ENCODE measurements at regions not wholly inside any gene's neighbourhood (a gene's known extent, or its start where the extent isn't known, plus 50 kb on each side); places are given as distances from the start of the nearest gene placed in this dataset.

GRCh38 chr1:199399996-199400724 is 627.4 kb upstream of the NR5A2 start:
- TF ChIP-seq SIN3A (IDR thresholded peaks at IDR 0.05; ENCODE audit: borderline replicate concordance, insufficient read depth, low read length) (no peak), FOXP2 (optimal IDR thresholded peaks at IDR 0.05; ENCODE audit: borderline replicate concordance, extremely low read depth, extremely low read length, insufficient read depth) (no peak), TAF1 (IDR thresholded peaks at IDR 0.05; ENCODE audit: borderline replicate concordance, insufficient read depth, low read length) (no peak), POLR2AphosphoS5 (IDR thresholded peaks at IDR 0.05; ENCODE audit: low read depth, low read length) (no peak), REST (IDR thresholded peaks at IDR 0.05; ENCODE audit: insufficient read depth in 1 of 2, low read depth in 2 of 2, low read length in 2 of 2) (no peak)

- no peak for TF ChIP-seq REST (IDR thresholded peaks at IDR 0.05; ENCODE audit: insufficient read depth in 1 of 2, low read depth in 2 of 2, low read length in 2 of 2)
- no peak for TF ChIP-seq FOXP2 (optimal IDR thresholded peaks at IDR 0.05; ENCODE audit: borderline replicate concordance, extremely low read depth, extremely low read length, insufficient read depth)
- no peak for TF ChIP-seq TAF1 (IDR thresholded peaks at IDR 0.05; ENCODE audit: borderline replicate concordance, insufficient read depth, low read length)
- TF ChIP-seq POLR2AphosphoS5 (IDR thresholded peaks at IDR 0.05; ENCODE audit: low read depth, low read length), result no peak
- TF ChIP-seq SIN3A (IDR thresholded peaks at IDR 0.05; ENCODE audit: borderline replicate concordance, insufficient read depth, low read length), result no peak
Observed at GRCh38 chr1:199403531-199404116, 623.9 kb upstream of the NR5A2 start.

DNA sequence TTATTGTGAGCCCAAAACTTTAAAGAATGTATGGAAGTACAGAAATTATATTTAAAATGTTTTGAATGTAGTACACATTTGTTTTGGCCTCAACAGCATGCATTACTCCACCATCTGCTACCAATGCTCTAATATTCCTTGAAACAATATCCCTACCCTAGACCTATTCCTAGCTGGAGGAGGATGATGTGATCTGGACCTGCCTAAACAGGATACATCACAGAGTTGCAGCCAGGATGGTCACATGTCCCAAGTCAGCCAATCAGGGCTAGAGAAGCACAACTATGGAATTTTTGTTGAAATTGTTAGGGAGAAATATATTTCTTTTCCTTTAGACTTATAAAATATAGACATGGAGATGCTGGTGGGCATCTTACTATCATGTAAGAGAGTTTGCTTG is 623.3 kb upstream of the NR5A2 start:
- TF ChIP-seq POLR2AphosphoS5 (IDR thresholded peaks at IDR 0.05; ENCODE audit: low read depth, low read length) (no peak), SIN3A (IDR thresholded peaks at IDR 0.05; ENCODE audit: borderline replicate concordance, insufficient read depth, low read length) (no peak), FOXP2 (optimal IDR thresholded peaks at IDR 0.05; ENCODE audit: borderline replicate concordance, extremely low read depth, extremely low read length, insufficient read depth) (no peak), REST (IDR thresholded peaks at IDR 0.05; ENCODE audit: insufficient read depth in 1 of 2, low read depth in 2 of 2, low read length in 2 of 2) (no peak), TAF1 (IDR thresholded peaks at IDR 0.05; ENCODE audit: borderline replicate concordance, insufficient read depth, low read length) (no peak)

DNA sequence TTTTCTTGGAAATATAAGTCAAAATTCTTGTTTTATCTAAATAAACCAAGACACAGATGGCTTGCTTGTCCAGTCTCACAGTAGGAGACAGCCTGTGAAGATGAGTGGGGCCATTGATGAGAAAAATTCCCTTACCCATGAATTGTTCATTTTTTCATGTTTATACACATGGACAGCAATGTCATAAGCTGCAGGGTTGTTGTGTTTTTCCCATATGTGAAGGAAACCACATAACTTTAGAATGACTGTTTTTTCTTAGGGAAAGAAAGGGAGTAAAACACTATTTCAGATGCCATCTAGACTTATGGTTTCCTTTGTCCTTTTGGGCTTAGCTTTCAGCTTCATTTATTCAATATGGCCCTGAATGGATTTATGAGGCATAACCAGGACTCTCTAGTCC is 622.5 kb upstream of the NR5A2 start:
- no peak for TF ChIP-seq SIN3A (IDR thresholded peaks at IDR 0.05; ENCODE audit: borderline replicate concordance, insufficient read depth, low read length)
- no peak for TF ChIP-seq TAF1 (IDR thresholded peaks at IDR 0.05; ENCODE audit: borderline replicate concordance, insufficient read depth, low read length)
- no peak for TF ChIP-seq REST (IDR thresholded peaks at IDR 0.05; ENCODE audit: insufficient read depth in 1 of 2, low read depth in 2 of 2, low read length in 2 of 2)
- no peak for TF ChIP-seq POLR2AphosphoS5 (IDR thresholded peaks at IDR 0.05; ENCODE audit: low read depth, low read length)

All from PFSK-1 (cell line).